GF-D8 (cell line): ENCODE measurements at regions not wholly inside any gene's neighbourhood (a gene's known extent, or its start where the extent isn't known, plus 50 kb on each side); places are given as distances from the start of the nearest gene placed in this dataset.

Source experiments
- DNase-seq: peaks from one replicate; lab custom pipeline; 2025; lab: John Stamatoyannopoulos, UW

DNA sequence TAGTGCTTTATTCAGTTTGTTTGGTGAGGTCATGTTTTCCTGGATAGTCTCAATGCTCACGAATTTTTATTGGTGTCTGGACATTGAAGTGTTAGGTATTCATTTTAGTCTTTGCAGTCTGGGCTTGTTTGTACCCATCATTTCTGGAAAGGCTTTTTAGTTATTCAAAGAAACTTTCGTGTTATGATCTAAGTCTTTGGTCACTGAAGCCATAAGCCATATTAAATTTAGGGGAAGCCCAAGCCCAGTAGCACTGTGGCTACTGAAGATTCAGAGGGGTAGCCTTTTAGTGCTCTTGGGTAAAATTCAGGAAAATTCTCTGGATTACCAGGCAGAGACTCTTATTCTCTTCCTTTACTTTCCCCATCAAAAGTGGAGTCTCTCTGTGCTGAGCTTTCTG lies 56.2 kb upstream of the PEX5L start:
- no peak for DNase-seq

DNA sequence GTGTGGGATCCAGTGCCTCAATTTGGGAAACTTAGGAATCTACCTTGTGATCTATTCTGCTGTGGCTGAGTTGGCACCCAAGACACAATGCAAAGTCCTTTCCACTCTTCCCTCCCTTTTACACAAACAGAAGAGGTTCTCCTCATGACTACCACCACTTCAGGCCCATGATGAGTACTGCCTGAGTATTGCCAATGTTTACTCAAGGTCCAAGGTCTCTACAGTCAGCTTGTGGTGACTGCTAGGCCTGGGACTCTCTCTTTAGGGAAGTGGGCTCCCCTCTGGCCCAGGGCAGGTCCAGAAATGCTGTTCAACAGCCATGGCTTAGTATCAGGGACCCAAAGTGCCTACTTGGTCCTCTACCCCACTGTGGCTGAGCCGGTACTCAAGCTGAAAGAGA lies 56.8 kb upstream of the PEX5L start:
- no peak for DNase-seq

DNA sequence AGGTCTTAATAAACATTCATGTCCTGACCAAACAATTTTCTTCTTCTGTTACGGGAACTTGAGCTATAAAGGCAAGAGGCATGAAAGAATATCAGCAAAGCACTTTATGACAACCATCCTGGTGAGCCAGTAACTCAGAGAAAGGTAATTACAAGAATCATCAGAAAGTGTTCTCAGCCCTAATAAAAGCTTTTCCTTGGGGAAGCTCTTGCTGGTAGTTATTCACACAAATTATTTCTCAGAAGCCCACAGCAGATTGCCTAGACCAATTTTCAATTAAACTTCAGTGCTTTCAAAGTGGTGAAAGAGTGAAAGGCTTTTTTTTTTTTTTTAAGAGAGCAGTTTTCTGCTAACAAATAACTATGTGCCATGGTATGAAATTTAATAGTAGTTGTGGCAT lies 60.9 kb upstream of the PEX5L start:
- DNase-seq, result no peak

DNA sequence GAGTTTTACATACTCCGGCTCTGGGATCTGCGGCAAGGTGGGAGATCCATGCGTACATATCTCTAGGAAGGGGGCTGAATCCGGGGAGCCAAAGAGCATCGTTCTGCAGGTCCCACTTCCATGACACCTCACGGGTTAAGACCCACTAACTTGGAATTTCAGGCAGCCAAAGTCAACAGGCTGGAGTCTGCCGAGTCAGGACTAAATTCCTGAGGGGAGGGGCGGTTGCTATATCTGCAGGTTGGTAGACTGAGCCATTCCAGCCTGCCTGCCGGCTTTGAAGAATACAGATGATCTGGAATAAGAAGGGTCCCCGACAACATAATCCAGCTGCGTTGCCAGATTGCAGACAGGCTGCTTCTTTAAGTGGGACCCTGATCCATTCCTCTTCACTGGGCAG lies 65.4 kb upstream of the PEX5L start:
- DNase-seq, result no peak

DNA sequence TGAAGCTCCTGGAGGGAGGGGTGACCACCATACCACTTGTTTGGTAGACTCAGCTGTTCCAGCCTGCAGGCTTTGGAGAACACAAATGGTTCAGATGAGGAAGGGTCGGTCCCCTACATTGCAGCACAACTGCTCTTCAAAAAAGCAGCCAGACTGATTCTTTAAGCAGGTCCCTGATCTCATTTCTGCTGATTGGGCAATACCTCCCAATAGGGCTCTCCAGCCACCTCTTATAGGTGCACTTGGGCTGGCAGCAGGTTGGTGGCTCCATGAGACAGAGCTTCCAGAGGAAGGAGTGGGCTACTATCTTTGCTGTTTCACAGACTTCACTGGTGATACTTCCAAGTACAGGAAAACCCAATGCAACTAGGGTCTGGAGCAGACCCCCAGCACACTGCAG lies 65.9 kb upstream of the PEX5L start:
- no peak for DNase-seq

DNA sequence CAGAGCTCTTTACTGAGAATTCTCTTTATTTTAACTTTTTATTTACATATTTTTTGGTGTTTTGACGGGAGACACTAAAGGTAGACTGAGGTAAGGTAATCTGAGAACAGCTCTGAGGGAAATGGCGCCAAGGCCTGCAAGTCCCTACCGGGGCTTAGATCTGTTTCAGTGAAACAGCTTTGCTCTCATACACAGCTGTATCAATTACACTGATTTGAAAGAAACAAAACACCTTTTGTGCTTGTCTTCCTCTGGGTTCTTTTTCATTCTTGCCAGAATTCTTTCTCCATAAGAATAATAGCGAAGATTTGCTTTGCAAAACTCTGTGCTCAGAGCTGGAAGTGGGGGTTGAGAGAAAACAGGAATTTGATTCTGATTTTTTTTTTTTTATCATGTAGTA lies 79.5 kb upstream of the PEX5L start:
- DNase-seq, result no peak

DNA sequence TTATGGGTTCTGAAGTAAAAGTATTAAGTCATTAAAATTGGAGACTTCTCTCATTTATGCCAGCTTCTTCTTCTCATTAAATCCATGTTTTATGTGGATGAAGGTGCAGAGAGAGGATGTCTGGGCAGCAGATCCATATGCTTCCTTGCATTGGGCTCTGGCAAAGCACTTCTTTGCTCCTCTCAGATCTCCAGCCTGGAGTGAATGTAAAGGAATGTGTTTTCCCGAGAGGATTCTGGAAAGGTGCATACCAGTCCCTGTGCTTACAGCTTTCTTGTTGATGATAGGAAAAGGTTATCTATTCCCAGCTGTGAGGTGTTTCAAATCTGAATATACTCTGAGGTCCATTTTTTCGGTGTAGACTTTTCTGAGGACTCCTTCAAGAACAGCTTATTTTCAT lies 79.9 kb upstream of the PEX5L start:
- no peak for DNase-seq

DNA sequence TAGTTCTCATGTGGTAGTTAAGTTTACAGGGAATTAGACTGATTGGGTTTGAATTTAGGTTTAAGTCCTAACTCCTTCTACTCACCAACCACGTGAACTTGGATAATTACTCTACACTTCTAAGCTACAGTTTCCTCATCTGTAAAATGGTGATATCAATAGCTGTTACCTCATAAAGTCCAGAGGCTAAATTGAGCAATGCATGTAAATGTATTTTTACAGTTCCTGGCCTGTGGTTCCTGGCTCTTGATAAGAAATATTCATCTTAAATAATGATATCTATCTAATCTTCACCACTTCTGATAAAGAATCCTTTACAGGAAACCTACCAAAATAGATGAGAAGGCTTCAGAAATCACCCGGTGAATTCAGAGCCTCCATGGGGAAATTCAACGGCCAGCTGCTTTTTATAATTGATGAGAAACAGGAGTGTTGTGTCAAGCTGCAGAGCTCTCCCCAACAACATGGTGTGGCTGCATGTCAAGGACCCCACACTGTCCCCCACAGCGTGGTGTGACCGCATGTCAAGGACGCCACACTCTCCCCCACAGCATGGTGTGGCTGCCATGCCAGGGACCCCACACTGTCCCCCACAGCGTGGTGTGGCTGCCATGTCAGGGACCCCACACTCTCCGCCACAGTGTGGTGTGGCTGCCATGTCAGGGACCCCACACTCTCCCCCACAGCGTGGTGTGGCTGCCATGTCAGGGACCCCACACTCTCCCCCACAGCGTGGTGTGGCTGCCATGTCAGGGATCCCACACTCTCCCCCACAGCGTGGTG lies 80.8 kb upstream of the PEX5L start:
- DNase-seq, result no peak

DNA sequence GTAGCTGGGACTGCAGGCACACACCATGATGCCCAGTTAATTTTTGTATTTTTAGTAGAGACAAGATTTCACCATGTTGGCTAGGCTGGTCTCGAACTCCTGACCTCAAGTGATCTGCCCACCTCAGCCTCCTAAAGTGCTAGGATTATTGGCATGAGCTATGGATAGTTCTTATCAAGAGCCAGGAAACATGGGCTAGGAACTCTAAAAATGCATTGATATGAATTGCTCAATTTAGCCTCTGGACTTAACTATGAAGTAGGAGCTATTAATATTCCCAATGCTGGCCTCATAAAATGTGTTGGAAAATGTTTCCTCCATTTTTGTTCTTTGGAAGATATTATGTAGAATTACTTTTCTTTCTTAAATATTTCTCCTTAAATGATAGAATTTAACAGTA lies 82.8 kb upstream of the PEX5L start:
- DNase-seq, result no peak

DNA sequence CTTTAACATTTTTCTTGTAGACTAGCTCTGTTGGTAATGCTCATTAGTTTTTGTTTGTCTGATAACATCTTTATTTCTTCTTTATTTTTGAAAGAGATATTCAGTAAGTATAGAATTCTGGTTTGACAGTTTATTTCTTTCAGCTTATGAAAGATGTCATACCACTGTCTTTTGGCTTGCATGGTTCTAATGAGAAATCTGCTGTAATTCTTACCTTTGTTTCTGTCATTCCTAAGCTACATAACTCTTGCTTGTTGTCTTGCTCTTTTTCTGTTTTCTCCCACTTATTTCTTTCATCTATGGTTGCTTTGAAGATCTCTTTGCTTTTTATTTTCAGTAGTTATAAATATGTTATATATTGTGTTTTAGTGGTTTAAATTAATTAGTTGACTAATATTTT lies 87.2 kb upstream of the PEX5L start:
- DNase-seq, result no peak

DNA sequence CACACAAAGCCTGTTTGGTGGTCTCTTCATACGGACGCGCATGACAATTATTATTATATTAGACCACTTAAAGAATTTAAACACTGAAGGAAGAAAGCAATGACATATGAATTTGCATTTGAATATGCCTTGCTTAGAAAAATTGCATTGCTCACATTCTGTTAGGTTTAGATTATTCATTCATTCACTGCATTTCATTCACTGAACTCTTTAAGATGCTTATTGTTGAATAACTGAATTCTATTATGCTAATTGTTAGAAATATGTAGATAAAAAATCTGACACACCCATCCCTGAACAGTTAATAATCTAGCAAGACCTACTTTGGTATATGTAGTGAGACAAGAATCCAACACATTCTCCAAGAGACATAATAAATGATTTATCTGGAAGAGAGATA lies 94.4 kb upstream of the PEX5L start:
- DNase-seq, result no peak

DNA sequence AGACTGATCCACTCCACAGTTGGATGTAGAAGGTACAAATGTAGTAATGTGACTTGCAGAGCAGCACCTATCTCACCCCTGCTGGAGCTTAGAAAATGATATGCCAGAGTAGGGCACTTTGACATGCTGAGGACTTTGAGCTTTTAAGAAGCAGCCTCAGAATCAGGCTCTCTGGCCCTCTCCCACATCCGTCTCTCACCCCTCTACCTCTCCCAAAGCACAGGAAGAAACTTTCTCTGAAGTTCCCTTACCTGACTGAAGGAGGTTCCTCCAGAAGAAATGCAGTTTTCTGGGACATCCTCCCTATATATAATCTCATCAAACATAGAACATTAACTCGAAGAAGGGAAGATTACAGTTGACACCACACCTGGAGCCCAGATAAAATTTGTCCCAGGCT lies 98.4 kb upstream of the PEX5L start:
- DNase-seq, result no peak

DNA sequence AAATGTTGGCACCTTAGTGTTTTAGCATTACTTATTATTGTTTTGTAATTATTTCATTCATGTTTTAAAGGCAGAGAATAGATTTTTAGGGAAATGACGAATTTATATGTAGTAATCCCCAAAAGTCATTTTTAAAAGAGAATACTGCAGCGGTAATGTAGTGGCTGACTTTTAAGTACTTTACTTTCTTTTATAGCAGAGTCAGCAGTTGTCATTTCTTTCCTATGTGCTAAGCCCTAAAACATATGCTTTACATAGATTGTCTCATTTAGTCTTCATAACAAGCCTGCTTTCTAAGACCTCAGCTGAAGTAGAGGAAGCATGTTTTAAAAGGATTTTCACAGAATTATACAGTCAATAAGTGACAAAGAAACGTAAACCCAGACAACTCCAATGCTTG lies 102.1 kb upstream of the PEX5L start:
- DNase-seq, result no peak

DNA sequence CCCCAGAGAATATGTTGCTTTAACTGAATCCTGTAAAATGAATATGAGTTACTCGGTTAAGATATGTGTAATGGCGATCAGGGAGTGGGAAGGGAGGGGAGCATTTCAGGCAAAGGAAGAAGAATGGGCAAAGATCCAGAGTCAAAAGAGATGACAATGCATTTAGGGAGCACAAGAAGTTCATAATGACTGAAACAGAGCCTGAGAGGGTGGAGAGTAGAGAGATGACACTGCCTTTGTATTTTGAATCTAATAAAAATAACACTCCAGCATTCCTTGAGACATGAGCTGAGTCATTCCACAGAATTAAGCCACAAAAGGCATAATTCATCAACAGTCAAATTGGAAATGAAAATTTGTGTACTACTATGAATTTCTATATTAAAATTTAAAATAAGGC lies 105.3 kb upstream of the PEX5L start:
- DNase-seq, result no peak

DNA sequence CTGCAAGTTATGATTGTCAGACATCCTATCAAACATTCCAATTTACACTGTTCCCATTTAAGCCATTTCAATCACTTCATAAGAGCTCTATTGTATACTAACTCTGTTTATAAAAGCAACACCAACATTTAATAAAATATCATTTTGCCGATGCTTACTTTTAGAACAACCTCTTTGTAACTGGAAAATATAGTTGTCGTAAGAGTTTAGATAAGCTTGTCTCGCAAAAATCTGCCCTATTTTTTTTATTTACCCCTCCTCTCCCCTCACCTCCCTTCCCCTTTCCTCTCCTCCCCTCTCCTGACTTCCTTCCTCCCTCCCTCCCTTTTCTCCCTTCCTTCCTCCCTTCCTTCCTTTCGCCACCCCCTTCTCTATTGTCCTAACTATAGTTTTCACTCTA lies 105.7 kb upstream of the PEX5L start:
- DNase-seq, result no peak

DNA sequence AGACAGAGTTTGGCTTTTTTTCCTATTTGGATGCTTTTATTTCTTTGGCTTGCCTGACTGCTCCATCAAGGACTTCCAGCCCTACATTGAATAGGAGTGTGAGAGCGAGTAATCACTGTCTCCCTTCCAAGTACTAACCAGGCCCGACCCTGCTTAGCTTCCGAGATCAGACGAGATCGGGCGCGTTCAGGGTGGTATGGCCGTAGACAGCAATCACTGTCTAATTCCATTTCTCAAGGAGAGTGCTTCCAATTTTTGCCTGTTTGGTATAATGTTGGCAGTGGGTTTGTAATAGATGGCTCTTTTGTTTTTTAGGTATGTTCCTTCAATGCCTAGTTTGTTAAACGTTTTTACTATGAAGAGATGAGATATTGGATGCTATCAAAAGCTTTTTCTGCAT lies 125.0 kb upstream of the PEX5L start:
- DNase-seq, result no peak

DNA sequence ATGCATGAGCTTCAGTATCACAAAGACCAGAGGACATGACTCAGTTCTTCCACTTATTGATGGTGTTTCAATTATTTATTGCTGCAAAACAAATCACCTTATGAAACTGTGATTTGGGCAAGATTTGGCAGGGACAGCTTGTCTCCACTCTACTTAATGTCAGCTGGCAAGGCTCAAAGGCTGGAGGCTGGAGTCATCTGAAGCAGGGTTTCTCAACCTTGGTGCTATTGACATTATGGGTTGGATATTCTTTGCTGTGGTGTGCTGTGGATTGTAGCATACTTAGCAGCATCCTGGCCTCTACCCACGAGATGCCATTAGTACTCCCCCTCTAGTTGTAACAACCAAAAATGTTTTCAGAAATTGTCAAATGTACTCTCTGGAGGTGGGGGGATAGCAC lies 138.8 kb upstream of the PEX5L start:
- no peak for DNase-seq

DNA sequence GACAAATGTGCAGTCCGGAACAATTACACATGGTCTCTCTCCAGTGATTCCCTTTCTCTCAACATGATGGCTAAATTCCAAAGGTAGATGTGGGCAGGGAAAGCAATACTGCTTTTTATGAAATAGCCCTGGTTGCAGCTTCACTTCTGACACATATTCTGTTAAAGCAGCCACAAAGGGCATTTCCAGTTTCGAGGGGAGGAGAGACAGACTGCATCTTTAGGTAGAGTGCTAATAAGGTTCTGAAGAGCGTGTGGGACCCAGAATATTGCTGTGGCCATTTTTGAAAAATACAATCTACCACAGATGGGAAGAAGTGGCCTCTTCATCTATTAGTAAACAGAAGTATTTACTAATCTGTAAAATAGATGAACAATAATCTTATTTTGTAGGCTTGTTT lies 139.3 kb upstream of the PEX5L start:
- DNase-seq, result no peak

DNA sequence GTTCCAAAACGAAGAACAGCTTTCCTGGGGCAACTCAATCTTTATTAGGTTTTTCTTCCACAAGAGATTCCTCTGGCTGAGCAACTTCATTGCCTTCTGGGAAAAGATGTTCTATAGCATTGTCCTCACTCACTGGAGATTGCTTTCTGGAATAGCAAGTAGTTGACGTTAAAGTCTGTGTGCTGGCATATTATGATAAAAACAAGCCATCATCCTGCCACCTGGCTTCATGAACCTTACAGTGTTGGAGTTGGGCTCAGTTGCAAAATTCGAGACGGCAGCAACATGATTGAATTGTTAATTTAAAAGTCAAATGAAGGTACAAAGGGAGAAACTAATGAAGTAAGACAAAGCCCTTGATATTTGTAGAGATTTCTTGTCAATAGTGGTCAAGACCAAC lies 140.5 kb upstream of the PEX5L start:
- DNase-seq, result no peak

DNA sequence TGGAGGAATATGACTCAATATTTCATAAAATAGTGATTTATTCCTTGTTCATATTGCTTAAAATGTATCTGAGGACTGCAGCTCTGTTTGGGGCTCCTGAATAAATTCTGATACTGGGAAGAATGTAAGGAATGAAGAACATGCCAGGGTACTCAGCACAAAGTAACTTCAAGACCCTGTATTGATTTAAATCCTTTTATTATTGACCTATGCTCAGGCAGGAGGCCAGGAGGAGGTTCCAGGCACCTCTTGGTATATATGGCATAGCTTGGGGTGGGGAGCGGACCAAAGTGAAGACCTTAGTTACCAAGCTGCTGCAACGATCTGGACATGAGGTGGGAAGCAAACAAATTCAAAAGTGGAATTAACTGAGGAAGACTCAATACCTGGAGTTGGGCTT lies 142.8 kb upstream of the PEX5L start:
- DNase-seq, result no peak

DNA sequence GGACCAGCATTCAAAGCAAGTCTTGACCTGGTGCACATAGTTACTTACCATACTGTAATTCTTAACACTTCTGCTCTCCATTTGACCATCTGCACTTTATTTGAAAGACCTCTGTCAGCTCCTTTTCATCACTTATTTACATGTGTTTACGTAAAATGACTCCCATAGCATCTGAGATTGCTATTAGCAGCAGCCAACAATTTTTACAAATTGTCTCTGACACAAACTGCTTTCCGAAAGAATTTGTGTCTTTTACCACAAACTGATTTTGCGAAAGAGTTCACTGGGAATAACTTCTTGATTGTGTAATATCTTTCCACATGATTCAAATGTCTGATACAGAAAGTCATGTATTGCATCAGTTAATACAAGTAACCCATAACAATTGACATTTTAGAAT lies 144.1 kb upstream of the PEX5L start:
- DNase-seq, result no peak

DNA sequence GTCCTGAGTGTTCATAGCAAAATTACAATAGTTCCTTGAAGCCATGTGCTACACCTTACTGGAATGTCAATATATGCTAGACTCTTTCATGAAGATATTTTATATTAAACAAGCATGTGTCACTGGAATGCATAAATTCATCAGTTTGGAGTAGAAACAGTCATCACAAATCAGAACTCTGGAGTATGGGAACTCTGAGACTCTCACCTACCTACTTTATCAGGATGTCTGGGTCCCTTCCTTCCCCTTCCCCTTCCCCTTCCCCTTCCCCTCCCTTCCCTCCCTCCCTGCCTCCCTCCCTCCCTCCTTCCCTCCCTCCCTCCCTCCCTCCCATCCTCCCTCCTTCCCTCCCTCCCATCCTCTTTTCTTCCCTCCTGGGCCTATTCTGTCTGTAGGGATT lies 144.7 kb upstream of the PEX5L start:
- DNase-seq, result no peak

DNA sequence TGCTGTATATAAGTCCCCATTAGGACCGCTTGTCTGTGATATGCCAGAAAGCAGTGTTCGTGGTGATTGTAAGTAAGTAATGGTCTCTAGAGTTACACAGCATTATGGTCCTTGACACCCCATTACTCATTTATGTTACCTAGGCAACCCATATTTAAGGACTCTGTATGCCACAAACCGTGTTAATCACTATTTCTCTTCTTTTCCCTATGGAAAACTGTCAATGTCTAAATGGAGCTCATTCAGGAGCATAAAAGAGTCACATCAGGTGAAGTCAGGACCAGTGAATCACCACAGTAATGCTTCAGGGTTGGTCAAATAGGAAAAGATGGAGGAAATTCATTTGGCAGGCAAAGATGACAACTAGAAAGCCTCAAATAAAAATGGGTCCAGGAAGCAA lies 146.6 kb upstream of the PEX5L start:
- no peak for DNase-seq

DNA sequence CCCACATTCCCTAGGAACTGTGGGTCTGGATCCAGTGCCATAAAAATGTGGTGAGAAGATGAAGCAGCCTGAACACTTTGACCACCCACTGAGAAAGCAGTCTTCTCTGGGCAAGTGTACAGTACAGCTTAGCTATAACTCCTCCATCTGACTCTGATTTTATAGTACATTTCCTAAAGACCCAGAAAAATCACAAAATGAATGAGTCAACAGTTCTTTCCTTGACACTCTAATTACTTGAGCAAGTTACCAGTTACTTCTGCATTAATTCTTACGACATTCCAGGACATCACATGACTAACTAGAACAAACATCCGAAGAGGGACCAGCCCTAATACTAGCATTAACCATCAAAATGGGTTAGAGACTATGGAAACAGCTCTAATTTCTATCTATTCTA lies 148.1 kb upstream of the PEX5L start:
- no peak for DNase-seq

DNA sequence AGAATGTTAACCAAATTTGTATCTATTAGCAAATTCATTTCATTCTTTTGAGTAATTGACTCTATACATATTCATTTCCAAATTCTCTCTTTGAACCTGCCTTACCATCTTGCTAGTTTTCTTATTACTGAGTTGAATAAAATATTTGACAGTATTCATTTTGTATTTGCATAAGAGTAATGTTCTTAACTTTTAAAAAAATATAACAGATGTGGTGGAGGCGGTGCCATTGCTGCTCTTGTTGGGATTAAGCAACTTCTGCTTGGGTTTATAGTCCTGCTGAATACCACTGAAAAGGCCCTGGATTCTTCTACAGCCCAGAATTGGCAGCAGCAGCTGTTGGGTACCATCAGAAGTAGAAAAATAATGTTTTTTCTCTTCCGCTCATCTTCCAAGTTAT lies 148.9 kb upstream of the PEX5L start:
- DNase-seq, result no peak
